WTC11 (cell line): ENCODE measurements at regions not wholly inside any gene's neighbourhood (a gene's known extent, or its start where the extent isn't known, plus 50 kb on each side); places are given as distances from the start of the nearest gene placed in this dataset.

ENCODE experiments used
- ATAC-seq: fragments of 200-7000 bp; cut with Tn5 transposase; 2 replicates; pipeline ENCODE4 v1.10.0; 2021; ENCODE audit warnings: mild to moderate bottlenecking, moderate library complexity
- CTCF ChIA-PET: fragments of 300-600 bp; sonication (Branson Sonifier 250); formaldehyde crosslinking; loops from one replicate; lab custom pipeline; 2021; ENCODE audit warnings: antibody characterized with exemption; lab: Charles Lee
- POLR2A ChIA-PET: fragments of 350-600 bp; sonication (Branson Sonifier 250); formaldehyde crosslinking; loops from one replicate; lab custom pipeline; 2021; ENCODE audit warnings: antibody characterized with exemption; lab: Charles Lee
- DNase-seq: peaks from one replicate; pipeline ENCODE4 v3.0.0; 2021; ENCODE audit warnings: low spot score
- H3K27ac Mint-ChIP-seq: 2 replicates; pipeline ENCODE4 v1.8.0; 2021; ENCODE audit warnings: mixed read lengths
- H3K27me3 Mint-ChIP-seq: 2 replicates; pipeline ENCODE4 v1.8.0; 2021; ENCODE audit warnings: low read depth, mild to moderate bottlenecking, moderate library complexity, mixed read lengths
- H3K36me3 Mint-ChIP-seq: 2 replicates; pipeline ENCODE4 v1.8.0; 2021; ENCODE audit warnings: mixed read lengths
- H3K4me1 Mint-ChIP-seq: 2 replicates; pipeline ENCODE4 v1.8.0; 2022; ENCODE audit warnings: mixed read lengths
- H3K4me3 Mint-ChIP-seq: 2 replicates; pipeline ENCODE4 v1.8.0; 2021; ENCODE audit warnings: mild to moderate bottlenecking, moderate library complexity, mixed read lengths
- H3K9me3 Mint-ChIP-seq: 2 replicates; pipeline ENCODE4 v1.8.0; 2021; ENCODE audit warnings: mixed read lengths
- CBFB ChIP-seq: sonication (generic); formaldehyde crosslinking; IDR thresholded peaks from 2 replicates; pipeline ENCODE4 v1.8.1; 2022; ENCODE audit warnings: mild to moderate bottlenecking, low read depth, missing genetic modification reagents
- GTF2I ChIP-seq: fragments of 250-450 bp; sonication (Bioruptor Pico); conservative IDR thresholded peaks from 2 replicates; pipeline ENCODE4 v1.4.0; 2021; ENCODE audit warnings: mild to moderate bottlenecking
- NR1H2 ChIP-seq: sonication (generic); formaldehyde crosslinking; IDR thresholded peaks from 2 replicates; pipeline ENCODE4 v1.9.0; 2021; ENCODE audit warnings: mild to moderate bottlenecking, moderate library complexity, missing genetic modification reagents
- NR3C1 ChIP-seq: sonication (generic); formaldehyde crosslinking; conservative IDR thresholded peaks from 2 replicates; pipeline ENCODE4 v1.8.1; 2023; ENCODE audit warnings: low read depth, mild to moderate bottlenecking, missing genetic modification reagents
- PRRX2 ChIP-seq: fragments of 250-450 bp; sonication (Bioruptor Pico); IDR thresholded peaks from 2 replicates; pipeline ENCODE4 v1.8.0; 2021; ENCODE audit warnings: mild to moderate bottlenecking
- SMAD3 ChIP-seq: sonication (generic); formaldehyde crosslinking; IDR thresholded peaks from 2 replicates; pipeline ENCODE4 v1.8.0; 2022; ENCODE audit warnings: missing genetic modification reagents, mild to moderate bottlenecking, borderline replicate concordance
- ZNF219 ChIP-seq: sonication (generic); formaldehyde crosslinking; IDR thresholded peaks from 2 replicates; pipeline ENCODE4 v1.8.0; 2023; ENCODE audit warnings: missing genetic modification reagents, mild to moderate bottlenecking, borderline replicate concordance
- ZNF232 ChIP-seq: sonication (generic); formaldehyde crosslinking; IDR thresholded peaks from 2 replicates; pipeline ENCODE4 v1.8.0; 2022; ENCODE audit warnings: mild to moderate bottlenecking, missing genetic modification reagents
- ZNF416 ChIP-seq: fragments of 250-450 bp; sonication (Bioruptor Pico); IDR thresholded peaks from 2 replicates; pipeline ENCODE4 v1.9.0; 2021; ENCODE audit warnings: mild to moderate bottlenecking, inconsistent platforms
- ZNF512 ChIP-seq: sonication (generic); formaldehyde crosslinking; IDR thresholded peaks from 2 replicates; pipeline ENCODE4 v1.8.1; 2022; ENCODE audit warnings: missing genetic modification reagents, borderline replicate concordance
- ZNF532 ChIP-seq: fragments of 250-450 bp; sonication (Bioruptor Pico); IDR thresholded peaks from 2 replicates; pipeline ENCODE4 v1.9.0; 2021; ENCODE audit warnings: mild to moderate bottlenecking, borderline replicate concordance
- TF ChIP-seq, protein P1 (sequence below): fragments of 250-450 bp; sonication (Bioruptor Pico); IDR thresholded peaks from 2 replicates; pipeline ENCODE4 v1.9.0; 2021; ENCODE audit warnings: mild to moderate bottlenecking
- TF ChIP-seq, protein P2 (sequence below): sonication (generic); formaldehyde crosslinking; IDR thresholded peaks from 2 replicates; pipeline ENCODE4 v1.8.1; 2023; ENCODE audit warnings: mild to moderate bottlenecking, missing genetic modification reagents
- TF ChIP-seq, protein P3 (sequence below): fragments of 250-450 bp; sonication (Bioruptor Pico); IDR thresholded peaks from 2 replicates; pipeline ENCODE4 v1.8.0; 2021; ENCODE audit warnings: mild to moderate bottlenecking
- TF ChIP-seq, protein P4 (sequence below): sonication (generic); formaldehyde crosslinking; IDR thresholded peaks from 2 replicates; pipeline ENCODE4 v1.8.1; 2023; ENCODE audit warnings: mild to moderate bottlenecking, missing genetic modification reagents
- TF ChIP-seq, protein P5 (sequence below): sonication (generic); formaldehyde crosslinking; IDR thresholded peaks from 2 replicates; pipeline ENCODE4 v1.8.0; 2023; ENCODE audit warnings: missing genetic modification reagents

DNA sequence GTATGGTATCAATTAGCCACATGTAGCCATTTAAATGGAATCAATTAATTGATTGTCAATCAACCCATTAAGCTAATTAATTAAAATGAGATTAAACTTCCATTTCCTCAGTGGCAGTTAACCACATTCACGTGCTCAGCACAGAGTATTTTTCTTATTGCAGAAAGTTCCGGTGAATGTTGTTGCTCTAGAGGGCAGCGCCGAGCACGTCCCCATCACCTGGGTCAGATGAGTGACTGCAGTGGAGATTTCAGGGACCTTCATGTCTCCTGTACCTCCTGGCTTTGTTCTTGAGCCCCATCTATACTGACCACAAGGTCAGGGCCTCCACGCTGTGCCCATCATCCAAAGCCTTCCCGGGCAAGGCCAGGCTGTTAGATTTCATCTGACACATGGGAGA is 168.8 kb upstream of the MKI67 start:
- CTCF ChIA-PET: no interaction called here
- ATAC-seq (peak; percentile 60; the same call in 1 of the 2 replicates), DNase-seq (peak; percentile 33)
- Mint-ChIP-seq H3K9me3 (peaks cover 36% of the 10 kb centered on the region), H3K4me3 (no peak overlapping the region), H3K27ac (no peak overlapping the region), H3K36me3 (peaks cover 19% of the 10 kb centered on the region), H3K4me1 (no peaks in the 10 kb centered on the region), H3K27me3 (peaks cover 7% of the 10 kb centered on the region; the same call in 1 of the 2 replicates)
- TF ChIP-seq PRRX2: no peak
- no peak for TF ChIP-seq GTF2I
- TF ChIP-seq, protein P1, sequence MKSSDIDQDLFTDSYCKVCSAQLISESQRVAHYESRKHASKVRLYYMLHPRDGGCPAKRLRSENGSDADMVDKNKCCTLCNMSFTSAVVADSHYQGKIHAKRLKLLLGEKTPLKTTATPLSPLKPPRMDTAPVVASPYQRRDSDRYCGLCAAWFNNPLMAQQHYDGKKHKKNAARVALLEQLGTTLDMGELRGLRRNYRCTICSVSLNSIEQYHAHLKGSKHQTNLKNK (CRISPR knock-in tag): no peak
- no peak for TF ChIP-seq ZNF219 (CRISPR knock-in tag)
- no peak for TF ChIP-seq ZNF416 (CRISPR knock-in tag)
- TF ChIP-seq NR3C1: no peak
- no peak for TF ChIP-seq CBFB (CRISPR knock-in tag)
- TF ChIP-seq, protein P2, sequence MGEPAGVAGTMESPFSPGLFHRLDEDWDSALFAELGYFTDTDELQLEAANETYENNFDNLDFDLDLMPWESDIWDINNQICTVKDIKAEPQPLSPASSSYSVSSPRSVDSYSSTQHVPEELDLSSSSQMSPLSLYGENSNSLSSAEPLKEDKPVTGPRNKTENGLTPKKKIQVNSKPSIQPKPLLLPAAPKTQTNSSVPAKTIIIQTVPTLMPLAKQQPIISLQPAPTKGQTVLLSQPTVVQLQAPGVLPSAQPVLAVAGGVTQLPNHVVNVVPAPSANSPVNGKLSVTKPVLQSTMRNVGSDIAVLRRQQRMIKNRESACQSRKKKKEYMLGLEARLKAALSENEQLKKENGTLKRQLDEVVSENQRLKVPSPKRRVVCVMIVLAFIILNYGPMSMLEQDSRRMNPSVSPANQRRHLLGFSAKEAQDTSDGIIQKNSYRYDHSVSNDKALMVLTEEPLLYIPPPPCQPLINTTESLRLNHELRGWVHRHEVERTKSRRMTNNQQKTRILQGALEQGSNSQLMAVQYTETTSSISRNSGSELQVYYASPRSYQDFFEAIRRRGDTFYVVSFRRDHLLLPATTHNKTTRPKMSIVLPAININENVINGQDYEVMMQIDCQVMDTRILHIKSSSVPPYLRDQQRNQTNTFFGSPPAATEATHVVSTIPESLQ (CRISPR knock-in tag): no peak
- TF ChIP-seq, protein P3, sequence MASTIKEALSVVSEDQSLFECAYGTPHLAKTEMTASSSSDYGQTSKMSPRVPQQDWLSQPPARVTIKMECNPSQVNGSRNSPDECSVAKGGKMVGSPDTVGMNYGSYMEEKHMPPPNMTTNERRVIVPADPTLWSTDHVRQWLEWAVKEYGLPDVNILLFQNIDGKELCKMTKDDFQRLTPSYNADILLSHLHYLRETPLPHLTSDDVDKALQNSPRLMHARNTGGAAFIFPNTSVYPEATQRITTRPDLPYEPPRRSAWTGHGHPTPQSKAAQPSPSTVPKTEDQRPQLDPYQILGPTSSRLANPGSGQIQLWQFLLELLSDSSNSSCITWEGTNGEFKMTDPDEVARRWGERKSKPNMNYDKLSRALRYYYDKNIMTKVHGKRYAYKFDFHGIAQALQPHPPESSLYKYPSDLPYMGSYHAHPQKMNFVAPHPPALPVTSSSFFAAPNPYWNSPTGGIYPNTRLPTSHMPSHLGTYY (CRISPR knock-in tag): no peak
- TF ChIP-seq ZNF232 (CRISPR knock-in tag): no peak
- TF ChIP-seq ZNF532 (CRISPR knock-in tag): no peak
- TF ChIP-seq, protein P4, sequence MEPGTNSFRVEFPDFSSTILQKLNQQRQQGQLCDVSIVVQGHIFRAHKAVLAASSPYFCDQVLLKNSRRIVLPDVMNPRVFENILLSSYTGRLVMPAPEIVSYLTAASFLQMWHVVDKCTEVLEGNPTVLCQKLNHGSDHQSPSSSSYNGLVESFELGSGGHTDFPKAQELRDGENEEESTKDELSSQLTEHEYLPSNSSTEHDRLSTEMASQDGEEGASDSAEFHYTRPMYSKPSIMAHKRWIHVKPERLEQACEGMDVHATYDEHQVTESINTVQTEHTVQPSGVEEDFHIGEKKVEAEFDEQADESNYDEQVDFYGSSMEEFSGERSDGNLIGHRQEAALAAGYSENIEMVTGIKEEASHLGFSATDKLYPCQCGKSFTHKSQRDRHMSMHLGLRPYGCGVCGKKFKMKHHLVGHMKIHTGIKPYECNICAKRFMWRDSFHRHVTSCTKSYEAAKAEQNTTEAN (CRISPR knock-in tag): no peak
- no peak for TF ChIP-seq ZNF512
- TF ChIP-seq NR1H2 (CRISPR knock-in tag): no peak
- no peak for TF ChIP-seq SMAD3
- TF ChIP-seq, protein P5, sequence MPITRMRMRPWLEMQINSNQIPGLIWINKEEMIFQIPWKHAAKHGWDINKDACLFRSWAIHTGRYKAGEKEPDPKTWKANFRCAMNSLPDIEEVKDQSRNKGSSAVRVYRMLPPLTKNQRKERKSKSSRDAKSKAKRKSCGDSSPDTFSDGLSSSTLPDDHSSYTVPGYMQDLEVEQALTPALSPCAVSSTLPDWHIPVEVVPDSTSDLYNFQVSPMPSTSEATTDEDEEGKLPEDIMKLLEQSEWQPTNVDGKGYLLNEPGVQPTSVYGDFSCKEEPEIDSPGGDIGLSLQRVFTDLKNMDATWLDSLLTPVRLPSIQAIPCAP (CRISPR knock-in tag): no peak
- POLR2A ChIA-PET: no interaction called here
